HG03280 (cell line): ENCODE measurements at regions not wholly inside any gene's neighbourhood (a gene's known extent, or its start where the extent isn't known, plus 50 kb on each side); places are given as distances from the start of the nearest gene placed in this dataset.

Source experiments
- ATAC-seq: cut with Tn5 transposase; IDR thresholded peaks from one replicate; pipeline ENCODE4 v1.9.1; 2021; ENCODE audit warnings: mild to moderate bottlenecking, moderate library complexity; ENCODE audit not compliant: unreplicated experiment

DNA sequence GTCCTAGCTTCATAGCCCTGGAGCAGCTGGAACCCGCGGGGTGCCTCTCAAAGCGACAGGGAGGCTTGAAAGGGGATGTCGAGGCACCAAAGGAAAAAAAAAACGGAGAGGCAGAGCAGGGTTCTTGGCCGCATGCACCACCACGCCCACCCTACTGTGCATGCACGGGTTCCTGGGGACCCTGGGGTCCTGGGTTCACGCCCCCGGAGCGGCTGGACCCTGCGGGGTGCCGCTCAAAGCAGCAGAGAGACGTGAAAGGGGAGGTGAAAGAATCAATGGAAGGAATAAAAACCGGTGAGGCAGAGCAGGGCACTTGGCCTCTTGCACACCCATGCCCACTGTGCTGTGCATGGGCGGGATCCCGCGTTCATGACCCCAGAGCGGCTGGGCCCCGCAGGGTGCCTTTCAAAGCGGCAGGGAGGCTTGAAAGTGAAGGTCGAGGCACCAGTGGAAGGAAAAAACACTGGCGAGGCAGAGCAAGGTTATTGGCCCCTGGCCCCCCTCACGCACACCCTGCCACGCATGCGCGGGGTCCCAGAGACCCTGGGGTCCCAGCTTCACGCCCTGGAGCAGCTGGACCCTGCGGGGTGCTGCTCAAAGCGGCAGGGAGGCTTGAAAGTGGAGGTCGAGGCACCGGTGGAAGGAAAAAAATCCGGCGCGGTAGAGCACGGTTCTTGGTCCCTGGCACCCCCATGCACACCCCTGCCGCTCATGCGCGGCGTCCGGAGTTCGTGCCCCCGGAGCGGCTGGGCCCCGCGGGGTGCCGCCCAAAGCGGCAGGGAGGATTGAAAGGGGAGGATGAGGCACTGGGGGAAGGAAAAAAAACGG, 318.5 kb downstream of the ALG10 start:
- no peak for ATAC-seq

- no peak for ATAC-seq
Observed at GRCh38 chr12:34341362-34341733, 319.1 kb downstream of the ALG10 start.

- ATAC-seq, result no peak
Observed at GRCh38 chr12:34342048-34342447, 319.8 kb downstream of the ALG10 start.

GRCh38 chr12:34343345-34343744, 321.0 kb downstream of the ALG10 start:
- no peak for ATAC-seq

GRCh38 chr12:34343766-34344165, 321.5 kb downstream of the ALG10 start:
- no peak for ATAC-seq

DNA sequence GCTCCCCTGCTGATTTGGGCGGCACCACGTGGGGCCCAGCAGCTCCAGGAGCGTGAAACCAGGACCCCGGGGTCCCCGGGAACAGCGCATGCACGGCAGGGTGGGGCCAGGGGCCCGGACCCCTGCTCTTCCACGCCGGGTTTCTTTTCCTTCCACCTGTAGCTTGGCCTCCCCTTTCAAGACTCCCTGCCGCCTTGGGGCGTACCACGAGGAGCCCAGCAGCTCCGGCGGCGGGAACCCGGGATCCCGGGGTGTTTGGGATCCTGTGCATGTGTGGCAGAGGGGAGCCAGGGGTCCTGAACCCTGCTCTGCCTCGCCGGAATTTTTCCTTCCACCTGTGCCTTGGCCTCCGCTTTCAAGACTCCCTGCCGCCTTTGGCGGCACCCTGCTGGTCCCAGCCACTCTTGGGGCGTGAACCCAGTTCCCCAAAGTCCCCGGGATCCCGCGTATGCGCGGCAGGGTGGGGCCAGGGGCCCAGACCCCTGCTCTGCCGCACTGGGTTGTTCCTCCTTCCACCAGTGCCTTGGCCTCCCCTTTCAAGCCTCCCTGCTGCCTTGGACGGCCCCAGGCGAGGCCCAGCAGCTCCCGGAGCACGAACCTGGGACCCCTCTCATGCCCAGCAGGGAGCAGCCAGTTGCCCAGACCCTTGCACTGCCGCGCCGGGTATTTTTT, 322.7 kb downstream of the ALG10 start:
- no peak for ATAC-seq

DNA sequence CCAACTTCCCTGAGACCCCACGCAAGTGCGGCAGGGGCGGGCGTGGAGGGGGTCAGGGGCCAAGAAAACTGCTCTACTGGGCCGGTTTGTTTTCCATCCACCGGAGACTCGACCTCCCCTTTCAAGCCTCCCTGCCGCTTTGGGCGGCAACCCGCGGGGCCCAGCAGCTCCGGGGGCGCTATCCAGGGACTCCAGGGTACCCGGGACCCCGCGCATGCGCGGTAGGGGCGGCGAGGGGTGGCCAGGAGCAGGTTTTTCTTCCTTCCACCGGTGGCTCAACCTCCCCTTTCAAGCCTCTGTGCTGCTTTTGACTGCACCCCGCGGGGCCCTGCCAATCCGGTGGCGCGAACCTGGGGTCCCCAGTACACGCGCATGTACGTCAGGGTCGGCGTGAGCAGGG, 323.5 kb downstream of the ALG10 start:
- ATAC-seq, result no peak

DNA sequence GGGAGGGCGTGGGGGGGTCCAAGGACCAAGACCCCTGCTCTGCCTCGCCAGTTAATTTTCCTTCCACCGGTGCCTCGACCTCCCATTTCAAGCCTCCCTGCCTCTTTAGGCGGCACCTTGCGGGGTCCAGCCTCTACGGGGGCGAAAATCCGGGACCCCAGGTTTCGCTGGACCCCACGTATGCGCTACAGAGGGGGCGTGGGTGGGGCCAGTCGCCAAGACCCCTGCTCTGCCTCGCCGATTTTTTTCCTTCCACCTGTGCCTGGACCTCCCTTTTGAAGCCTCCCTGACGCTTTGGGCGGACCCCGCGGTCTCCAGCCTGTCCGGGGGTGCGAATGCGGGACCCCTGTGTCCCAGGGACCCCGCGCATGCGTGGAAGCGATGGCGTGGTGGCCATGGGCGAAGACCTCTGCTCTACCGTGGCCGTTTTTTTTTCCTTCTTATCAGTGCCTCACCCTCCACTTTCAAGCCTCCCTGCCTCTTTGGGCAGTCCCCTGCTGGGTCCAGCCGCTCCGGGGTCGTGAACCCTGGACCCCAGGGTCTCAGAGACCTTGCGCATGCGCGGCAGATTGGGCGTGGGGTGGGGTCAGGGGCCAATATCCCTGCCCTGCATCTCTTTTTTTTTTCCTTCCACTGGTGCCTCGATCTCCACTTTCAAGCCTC, 324.2 kb downstream of the ALG10 start:
- no peak for ATAC-seq

DNA sequence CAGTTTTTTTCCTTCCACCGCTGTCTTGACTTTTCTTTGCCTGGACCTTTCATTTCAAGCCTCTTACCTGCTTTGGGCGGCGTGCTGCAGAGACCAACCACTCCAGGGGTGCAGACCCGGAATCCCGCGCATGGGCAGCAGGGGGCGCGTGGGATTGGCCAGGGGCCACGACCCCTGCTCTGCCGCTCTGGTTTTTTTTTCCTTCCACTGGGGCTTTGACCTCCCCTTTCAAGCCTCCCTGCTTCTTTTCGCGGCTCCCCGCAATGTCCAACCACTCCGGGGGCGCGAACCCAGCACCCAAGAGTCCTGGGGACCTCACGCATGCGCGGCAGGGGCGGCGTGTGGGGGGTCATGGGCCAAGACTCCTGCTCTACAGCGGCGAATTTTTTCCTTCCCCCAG, 325.1 kb downstream of the ALG10 start:
- ATAC-seq, result no peak

DNA sequence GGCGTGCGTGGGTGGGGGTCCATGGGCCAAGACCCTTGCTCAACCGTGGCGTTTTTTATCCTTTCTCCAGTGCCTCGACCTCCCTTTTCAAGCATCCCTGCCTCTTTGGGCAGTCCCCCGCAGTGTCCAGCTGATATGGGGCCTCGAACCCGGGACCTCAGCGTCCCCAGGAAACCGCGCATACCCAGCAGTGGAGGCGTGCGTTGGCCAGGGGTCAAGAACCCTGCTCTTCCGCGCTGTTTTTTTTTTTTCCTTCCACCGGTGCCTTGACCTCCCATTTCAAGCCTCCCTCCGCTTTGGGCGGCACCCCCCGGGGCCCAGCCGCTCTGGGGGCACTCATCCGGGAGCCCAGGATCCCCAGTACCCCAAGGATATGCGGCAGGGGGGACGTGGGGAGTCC, 325.8 kb downstream of the ALG10 start:
- no peak for ATAC-seq

DNA sequence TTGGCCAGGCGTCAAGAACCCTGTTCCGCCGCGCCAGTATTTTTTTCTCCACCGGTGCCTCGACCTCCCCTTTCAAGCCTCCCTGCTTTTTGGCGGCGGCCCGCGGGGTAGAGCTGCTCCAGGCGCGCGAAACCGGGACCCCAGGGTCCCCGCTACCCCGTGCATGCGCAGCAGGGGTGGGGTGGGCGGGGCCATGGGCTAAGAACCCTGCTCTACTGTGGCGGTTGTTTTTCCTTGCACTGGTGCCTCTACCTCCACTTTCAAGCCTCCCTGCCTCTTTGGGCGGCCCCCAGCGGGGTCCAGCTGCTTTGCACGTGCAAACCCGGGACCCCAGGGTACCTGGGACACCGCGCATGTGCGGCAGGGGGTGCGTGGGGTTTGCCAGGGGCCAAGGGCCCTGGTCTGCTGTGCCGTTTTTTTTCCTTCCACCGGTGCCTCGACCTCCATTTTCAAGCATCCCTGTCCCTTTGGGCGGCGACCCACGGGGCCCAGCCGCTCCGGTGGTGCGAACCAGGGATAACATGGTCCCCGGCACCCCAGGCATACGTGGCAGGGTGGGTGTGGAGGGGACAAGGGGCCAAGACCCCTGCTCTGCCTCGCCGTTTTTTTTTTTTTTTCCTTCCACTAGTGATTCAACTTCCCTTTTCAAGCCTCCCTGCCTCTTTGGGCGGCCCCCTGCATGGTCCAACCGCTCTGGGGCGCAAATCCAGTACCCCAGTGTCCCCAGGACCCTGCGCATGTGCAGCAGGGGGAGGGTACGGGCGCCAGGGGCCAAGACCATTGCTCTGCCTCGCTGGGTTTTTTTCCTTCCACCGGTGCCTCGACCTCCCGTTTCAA, 326.8 kb downstream of the ALG10 start:
- no peak for ATAC-seq

DNA sequence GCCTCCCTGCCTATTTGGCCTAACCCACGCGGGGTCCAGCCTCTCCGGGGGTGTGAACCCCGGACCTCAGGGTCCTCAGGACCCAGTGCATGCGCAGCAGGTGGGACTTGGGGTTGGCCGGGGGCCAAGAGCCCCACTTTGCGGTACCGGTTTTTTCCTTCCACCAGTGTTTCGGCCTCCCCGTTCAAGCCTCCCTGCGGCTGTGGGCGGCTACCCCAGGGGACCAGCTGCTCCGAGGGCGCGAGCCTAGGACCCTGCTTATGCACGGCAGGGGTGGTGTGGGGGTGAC, 327.3 kb downstream of the ALG10 start:
- ATAC-seq, result no peak

DNA sequence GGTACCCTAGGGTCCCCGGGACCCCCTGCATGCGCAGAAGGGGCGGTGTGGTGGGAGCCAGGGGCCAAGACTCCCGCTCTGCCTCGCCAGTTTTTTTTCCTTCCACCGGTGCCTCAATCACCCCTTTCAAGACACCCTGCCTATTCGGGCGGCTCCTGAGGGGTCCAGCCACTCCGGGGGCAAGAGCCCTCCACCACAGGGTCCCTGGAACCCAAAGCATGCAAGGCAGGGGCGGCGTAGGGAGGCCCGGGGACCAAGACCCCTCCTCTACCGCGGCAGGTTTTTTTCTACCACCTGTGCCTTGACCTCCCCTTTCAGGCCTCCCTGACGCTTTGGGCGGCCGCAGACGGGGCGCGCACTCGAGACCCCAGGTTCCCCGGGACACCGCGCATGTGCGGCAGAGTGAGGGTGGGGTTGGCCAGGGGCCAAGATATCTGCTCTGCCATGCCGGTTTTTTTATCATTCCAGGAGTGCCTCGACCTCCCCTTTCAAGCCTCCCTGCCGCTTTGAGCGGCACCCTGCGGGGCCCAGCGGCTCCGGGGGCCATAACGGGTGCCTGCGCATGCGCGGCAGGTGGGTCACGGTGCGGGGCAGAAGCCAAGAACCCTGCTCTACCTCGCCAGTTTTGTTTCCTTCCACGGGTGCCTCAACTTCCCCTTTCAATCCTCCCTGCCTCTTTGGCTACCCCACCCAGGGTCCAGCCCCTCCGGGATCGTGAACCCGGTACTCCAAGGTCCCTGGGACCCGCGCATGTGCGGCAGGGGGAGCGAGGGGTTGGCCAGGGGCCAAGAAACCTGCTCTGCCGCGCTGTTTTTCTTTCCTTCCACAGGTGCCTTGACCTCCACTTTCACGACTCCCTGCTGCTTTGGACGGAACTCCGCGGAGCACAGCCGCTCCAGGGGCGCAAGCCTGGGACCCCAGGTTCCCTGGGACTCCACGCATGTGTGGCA, 328.1 kb downstream of the ALG10 start:
- no peak for ATAC-seq

DNA sequence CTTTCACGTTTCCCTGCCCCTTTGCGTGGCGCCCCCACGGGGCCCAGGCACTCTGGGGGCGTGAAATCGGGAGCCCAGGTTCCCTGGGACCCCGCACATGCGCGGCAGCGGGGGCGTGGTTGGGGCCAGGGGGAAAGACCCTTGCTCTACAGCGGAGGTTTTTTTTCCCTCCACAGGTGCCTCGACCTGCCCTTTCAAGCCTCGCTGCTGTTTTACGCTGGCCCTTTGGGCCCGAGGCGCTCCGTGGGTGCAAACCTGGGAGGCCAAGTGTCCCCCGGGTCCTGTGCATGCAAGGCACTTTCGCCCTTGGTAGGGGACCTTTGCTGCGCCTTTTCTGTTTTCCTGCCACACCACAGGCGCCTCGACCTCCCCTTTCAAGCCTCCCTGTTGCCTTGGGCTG, 329.8 kb downstream of the ALG10 start:
- no peak for ATAC-seq

DNA sequence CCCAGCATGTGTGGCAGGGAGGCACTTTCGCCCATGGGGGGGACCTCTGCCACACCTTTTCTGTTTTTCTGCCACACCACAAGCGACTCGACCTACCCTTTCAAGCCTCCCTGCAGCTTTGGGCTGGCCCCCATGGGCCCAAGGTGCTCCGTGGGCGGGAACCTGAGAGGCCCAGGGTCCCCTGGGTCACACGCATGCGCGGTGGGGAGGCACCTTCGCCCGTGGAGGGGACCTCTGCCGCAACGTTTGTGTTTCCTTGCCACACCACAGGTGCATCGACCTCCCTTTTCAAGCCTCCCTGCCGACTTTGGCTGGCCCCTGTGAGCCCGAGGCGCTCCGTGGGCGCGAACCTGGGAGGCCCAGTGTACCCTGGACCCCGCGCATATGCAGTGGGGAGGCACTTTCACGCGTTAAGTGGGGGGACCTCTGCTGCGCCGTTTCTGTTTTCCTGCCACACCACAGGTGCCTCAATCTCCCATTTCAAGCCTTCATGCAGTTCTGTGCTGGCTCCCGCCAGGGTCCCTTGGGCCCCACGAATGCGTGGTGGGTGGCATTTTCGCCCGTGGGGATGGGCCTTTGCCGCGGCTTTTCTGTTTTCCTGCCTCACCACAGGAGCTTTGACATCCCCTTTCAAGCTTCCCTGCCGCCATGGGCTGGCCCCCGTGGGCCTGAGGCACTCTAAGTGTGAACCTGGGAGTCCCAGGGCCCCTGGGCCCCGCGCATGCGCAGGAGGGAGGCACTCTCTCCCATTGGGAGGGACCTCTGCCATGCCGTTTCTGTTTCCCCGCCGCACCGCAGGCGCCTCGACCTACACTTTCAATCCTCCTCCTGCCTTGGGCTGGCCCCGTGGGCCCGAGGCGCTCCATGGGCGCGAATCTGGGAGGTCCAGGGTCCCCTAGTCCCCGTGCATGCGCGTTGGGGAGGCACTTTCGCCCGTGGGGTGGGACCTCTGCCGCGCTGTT, 332.2 kb downstream of the ALG10 start:
- ATAC-seq, result no peak

- no peak for ATAC-seq
Observed at GRCh38 chr12:34356233-34356987, 334.1 kb downstream of the ALG10 start.

DNA sequence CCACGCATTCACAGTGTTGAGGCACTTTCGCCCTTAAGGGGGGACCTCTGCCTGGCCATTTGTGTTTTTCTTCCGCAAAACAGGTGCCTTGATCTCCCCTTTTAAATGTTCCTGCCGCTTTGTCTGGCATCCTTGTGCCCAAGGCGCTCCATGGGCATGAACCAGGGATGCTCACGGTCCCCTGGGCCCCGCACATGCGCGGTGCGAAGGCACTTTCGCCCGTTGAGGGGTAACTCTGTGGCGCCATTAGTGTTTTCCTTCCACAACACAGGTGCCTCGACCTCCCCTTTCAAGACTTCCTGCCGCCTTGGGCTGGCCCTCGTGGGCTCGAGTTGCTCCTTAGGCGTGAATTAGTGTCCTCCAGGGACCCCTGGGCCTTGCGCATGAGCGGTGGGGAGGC, 335.5 kb downstream of the ALG10 start:
- ATAC-seq, result no peak

GRCh38 chr12:34358198-34358597, 335.9 kb downstream of the ALG10 start:
- ATAC-seq, result no peak
